Karpas-422 (cell line): ENCODE measurements at regions not wholly inside any gene's neighbourhood (a gene's known extent, or its start where the extent isn't known, plus 50 kb on each side); places are given as distances from the start of the nearest gene placed in this dataset.

Source experiments
- DNase-seq: peaks from one replicate; pipeline ENCODE4 v3.0.0-alpha.2; 2015
- H2AFZ ChIP-seq: fragments of 200-600 bp; sonication (generic); 2 replicates; pipeline ENCODE4 v1.6.1; 2014; ENCODE audit warnings: antibody characterized with exemption, low read length, mixed read lengths
- H3K27ac ChIP-seq: fragments of 200-600 bp; sonication (generic); 2 replicates; pipeline ENCODE4 v1.5.1; 2014; ENCODE audit warnings: mild to moderate bottlenecking, low read length, moderate library complexity
- H3K27me3 ChIP-seq: fragments of 200-600 bp; sonication (generic); 2 replicates; pipeline ENCODE4 v1.6.1; 2014; ENCODE audit warnings: low read length, mixed read lengths
- H3K36me3 ChIP-seq: fragments of 200-600 bp; sonication (generic); 2 replicates; pipeline ENCODE4 v1.6.1; 2014; ENCODE audit warnings: low read length, mixed read lengths; ENCODE audit not compliant: insufficient read depth
- H3K4me1 ChIP-seq: fragments of 200-600 bp; sonication (generic); 2 replicates; pipeline ENCODE4 v1.6.1; 2014; ENCODE audit warnings: mild to moderate bottlenecking, low read length, mixed read lengths
- H3K4me2 ChIP-seq: fragments of 200-600 bp; sonication (generic); 2 replicates; pipeline ENCODE4 v1.6.1; 2014; ENCODE audit warnings: low read length, low read depth, mild to moderate bottlenecking; ENCODE audit not compliant: poor library complexity, severe bottlenecking
- H3K4me3 ChIP-seq: fragments of 200-600 bp; sonication (generic); 2 replicates; pipeline ENCODE4 v1.5.1; 2014; ENCODE audit warnings: mild to moderate bottlenecking, antibody characterized with exemption, low read length, mixed read lengths
- H3K79me2 ChIP-seq: fragments of 200-600 bp; sonication (generic); 2 replicates; pipeline ENCODE4 v1.6.1; 2014; ENCODE audit warnings: mild to moderate bottlenecking, low read length, mixed read lengths
- H3K9ac ChIP-seq: fragments of 200-600 bp; sonication (generic); 2 replicates; pipeline ENCODE4 v1.6.0; 2014; ENCODE audit warnings: low read length
- H3K9me2 ChIP-seq: fragments of 200-600 bp; sonication (generic), shearing (Covaris generic); replicated peaks from 2 replicates; pipeline ENCODE4 v1.6.0; 2014; ENCODE audit warnings: mild to moderate bottlenecking, low read length, moderate library complexity; ENCODE audit not compliant: insufficient read depth
- H3K9me3 ChIP-seq: fragments of 300-700, 200-600 bp; sonication (generic); 2 replicates; pipeline ENCODE4 v1.6.1; 2014; ENCODE audit warnings: low read length, mixed read lengths
- H4K20me1 ChIP-seq: fragments of 200-600 bp; sonication (generic); 2 replicates; pipeline ENCODE4 v1.6.1; 2014; ENCODE audit warnings: mild to moderate bottlenecking, antibody characterized with exemption, low read length, low read depth; ENCODE audit not compliant: insufficient read depth

GRCh38 chr18:57230861-57231585, 84.1 kb downstream of the BOD1L2 start:
- no peaks in the 10 kb centered on the region for H3K9me3 ChIP-seq
- H3K4me1 ChIP-seq: no peaks in the 10 kb centered on the region
- no peak for DNase-seq
- H3K9me2 ChIP-seq: no peaks in the 10 kb centered on the region
- H3K79me2 ChIP-seq: no peaks in the 10 kb centered on the region
- H4K20me1 ChIP-seq: no peaks in the 10 kb centered on the region
- no peak overlapping the region for H3K4me3 ChIP-seq
- no peak overlapping the region for H2AFZ ChIP-seq
- no peaks in the 10 kb centered on the region for H3K27me3 ChIP-seq
- no peak overlapping the region for H3K9ac ChIP-seq
- no peak overlapping the region for H3K4me2 ChIP-seq
- H3K27ac ChIP-seq: no peak overlapping the region
- H3K36me3 ChIP-seq: no peaks in the 10 kb centered on the region

- H3K9me2 ChIP-seq: no peaks in the 10 kb centered on the region
- H3K4me3 ChIP-seq: no peak overlapping the region
- no peaks in the 10 kb centered on the region for H3K79me2 ChIP-seq
- no peak for DNase-seq
- H3K4me2 ChIP-seq: no peak overlapping the region
- H3K27me3 ChIP-seq: no peaks in the 10 kb centered on the region
- H3K9ac ChIP-seq: no peak overlapping the region
- no peak overlapping the region for H2AFZ ChIP-seq
- H3K9me3 ChIP-seq: no peaks in the 10 kb centered on the region
- H3K27ac ChIP-seq: no peak overlapping the region
- no peaks in the 10 kb centered on the region for H3K4me1 ChIP-seq
- H3K36me3 ChIP-seq: no peaks in the 10 kb centered on the region
- H4K20me1 ChIP-seq: no peaks in the 10 kb centered on the region
Observed at GRCh38 chr18:57231864-57232263, 85.0 kb downstream of the BOD1L2 start.

- Histone ChIP-seq H3K4me3 (no peak overlapping the region), H3K4me1 (no peaks in the 10 kb centered on the region), H4K20me1 (no peaks in the 10 kb centered on the region), H3K9me3 (no peaks in the 10 kb centered on the region), H3K27ac (no peak overlapping the region), H2AFZ (no peak overlapping the region), H3K9me2 (no peaks in the 10 kb centered on the region), H3K9ac (no peak overlapping the region), H3K36me3 (no peaks in the 10 kb centered on the region), H3K79me2 (no peaks in the 10 kb centered on the region), H3K27me3 (no peaks in the 10 kb centered on the region), H3K4me2 (no peak overlapping the region)
- DNase-seq: no peak
Observed at GRCh38 chr18:57234346-57234745, 87.5 kb downstream of the BOD1L2 start.

GRCh38 chr18:57241869-57242268, 95.0 kb downstream of the BOD1L2 start:
- no peaks in the 10 kb centered on the region for H3K79me2 ChIP-seq
- no peaks in the 10 kb centered on the region for H3K27me3 ChIP-seq
- no peak for DNase-seq
- H3K9me3 ChIP-seq: no peaks in the 10 kb centered on the region
- H3K4me3 ChIP-seq: no peak overlapping the region
- no peaks in the 10 kb centered on the region for H3K36me3 ChIP-seq
- H3K9me2 ChIP-seq: no peaks in the 10 kb centered on the region
- no peak overlapping the region for H2AFZ ChIP-seq
- H3K9ac ChIP-seq: no peak overlapping the region
- no peak overlapping the region for H3K27ac ChIP-seq
- H3K4me2 ChIP-seq: no peak overlapping the region
- H4K20me1 ChIP-seq: no peaks in the 10 kb centered on the region
- no peaks in the 10 kb centered on the region for H3K4me1 ChIP-seq

- H3K27ac ChIP-seq: no peak overlapping the region
- H4K20me1 ChIP-seq: no peaks in the 10 kb centered on the region
- H3K36me3 ChIP-seq: no peaks in the 10 kb centered on the region
- H3K79me2 ChIP-seq: no peaks in the 10 kb centered on the region
- H3K9me2 ChIP-seq: no peaks in the 10 kb centered on the region
- no peak for DNase-seq
- H3K4me2 ChIP-seq: no peak overlapping the region
- no peaks in the 10 kb centered on the region for H3K9me3 ChIP-seq
- no peak overlapping the region for H3K4me3 ChIP-seq
- H3K9ac ChIP-seq: no peak overlapping the region
- no peaks in the 10 kb centered on the region for H3K27me3 ChIP-seq
- no peaks in the 10 kb centered on the region for H3K4me1 ChIP-seq
- no peak overlapping the region for H2AFZ ChIP-seq
Observed at GRCh38 chr18:57242285-57242684, 95.4 kb downstream of the BOD1L2 start.

- no peaks in the 10 kb centered on the region for H3K36me3 ChIP-seq
- no peak overlapping the region for H3K4me3 ChIP-seq
- H3K9me2 ChIP-seq: no peaks in the 10 kb centered on the region
- no peak overlapping the region for H3K9ac ChIP-seq
- DNase-seq: no peak
- H3K9me3 ChIP-seq: no peaks in the 10 kb centered on the region
- no peaks in the 10 kb centered on the region for H3K27me3 ChIP-seq
- no peaks in the 10 kb centered on the region for H3K4me1 ChIP-seq
- H3K79me2 ChIP-seq: no peaks in the 10 kb centered on the region
- no peak overlapping the region for H2AFZ ChIP-seq
- H4K20me1 ChIP-seq: no peaks in the 10 kb centered on the region
- no peak overlapping the region for H3K27ac ChIP-seq
- no peak overlapping the region for H3K4me2 ChIP-seq
Observed at GRCh38 chr18:57243624-57244179, 96.8 kb downstream of the BOD1L2 start.

- no peak overlapping the region for H2AFZ ChIP-seq
- H3K9me2 ChIP-seq: no peaks in the 10 kb centered on the region
- no peaks in the 10 kb centered on the region for H3K79me2 ChIP-seq
- no peak overlapping the region for H3K27ac ChIP-seq
- no peaks in the 10 kb centered on the region for H3K36me3 ChIP-seq
- no peak for DNase-seq
- H4K20me1 ChIP-seq: no peaks in the 10 kb centered on the region
- no peaks in the 10 kb centered on the region for H3K4me1 ChIP-seq
- H3K9ac ChIP-seq: no peak overlapping the region
- H3K27me3 ChIP-seq: no peaks in the 10 kb centered on the region
- no peak overlapping the region for H3K4me3 ChIP-seq
- no peak overlapping the region for H3K4me2 ChIP-seq
- no peaks in the 10 kb centered on the region for H3K9me3 ChIP-seq
Observed at GRCh38 chr18:57249179-57249578, 102.3 kb downstream of the BOD1L2 start.

GRCh38 chr18:57249883-57250282, 102.5 kb upstream of the ST8SIA3 start:
- DNase-seq: no peak
- Histone ChIP-seq H4K20me1 (no peaks in the 10 kb centered on the region), H3K27me3 (no peaks in the 10 kb centered on the region), H2AFZ (no peak overlapping the region), H3K9ac (no peak overlapping the region), H3K36me3 (no peaks in the 10 kb centered on the region), H3K4me1 (no peaks in the 10 kb centered on the region), H3K79me2 (no peaks in the 10 kb centered on the region), H3K9me3 (no peaks in the 10 kb centered on the region), H3K4me3 (no peak overlapping the region), H3K9me2 (no peaks in the 10 kb centered on the region), H3K4me2 (no peak overlapping the region), H3K27ac (no peak overlapping the region)
